MM.1S (cell line): ENCODE measurements at regions not wholly inside any gene's neighbourhood (a gene's known extent, or its start where the extent isn't known, plus 50 kb on each side); places are given as distances from the start of the nearest gene placed in this dataset.

ENCODE experiments used
- DNase-seq: peaks from one replicate; pipeline ENCODE4 v3.0.0-alpha.2; 2015
- H2AFZ ChIP-seq: fragments of 300-600 bp; sonication (generic); 2 replicates; pipeline ENCODE4 v1.6.0; 2016; ENCODE audit warnings: antibody characterized with exemption, low read length
- H3F3A ChIP-seq: fragments of 300-600 bp; sonication (generic); 2 replicates; pipeline ENCODE4 v1.6.1; 2016; ENCODE audit warnings: mild to moderate bottlenecking, antibody characterized with exemption, low read length, moderate library complexity, mixed read lengths; ENCODE audit not compliant: insufficient read depth
- H3K27ac ChIP-seq: fragments of 300-600 bp; sonication (generic); 2 replicates; pipeline ENCODE4 v1.5.1; 2016; ENCODE audit warnings: mild to moderate bottlenecking, low read length
- H3K27me3 ChIP-seq: fragments of 300-600 bp; sonication (generic); replicated peaks from 2 replicates; pipeline ENCODE4 v1.6.0; 2016; ENCODE audit warnings: low read length; ENCODE audit not compliant: insufficient read depth
- H3K36me3 ChIP-seq: fragments of 300-600 bp; sonication (generic); replicated peaks from 2 replicates; pipeline ENCODE4 v1.6.1; 2016; ENCODE audit warnings: mild to moderate bottlenecking, low read length, mixed read lengths; ENCODE audit not compliant: insufficient read depth
- H3K4me1 ChIP-seq: fragments of 300-600 bp; sonication (generic); 2 replicates; pipeline ENCODE4 v1.6.1; 2016; ENCODE audit warnings: low read length, mixed read lengths
- H3K4me2 ChIP-seq: fragments of 300-600 bp; sonication (generic); 2 replicates; pipeline ENCODE4 v1.6.0; 2016; ENCODE audit warnings: low read depth, low read length
- H3K4me3 ChIP-seq: fragments of 300-600 bp; sonication (generic); 2 replicates; pipeline ENCODE4 v1.5.1; 2016; ENCODE audit warnings: low read length, mixed read lengths
- H3K79me2 ChIP-seq: fragments of 300-600 bp; sonication (generic); 2 replicates; pipeline ENCODE4 v1.6.1; 2016; ENCODE audit warnings: mixed run types, low read length, mixed read lengths
- H3K9ac ChIP-seq: fragments of 300-600 bp; sonication (generic); 2 replicates; pipeline ENCODE4 v1.6.1; 2016; ENCODE audit warnings: low read length, mixed read lengths
- H3K9me2 ChIP-seq: fragments of 300-600 bp; sonication (generic); replicated peaks from 2 replicates; pipeline ENCODE4 v1.6.1; 2016; ENCODE audit warnings: mild to moderate bottlenecking, low read length, mixed read lengths; ENCODE audit not compliant: insufficient read depth
- H3K9me3 ChIP-seq: fragments of 300-600 bp; sonication (generic); replicated peaks from 2 replicates; pipeline ENCODE4 v1.6.1; 2016; ENCODE audit warnings: mild to moderate bottlenecking, low read length, mixed read lengths; ENCODE audit not compliant: insufficient read depth
- H4K20me1 ChIP-seq: fragments of 300-600 bp; sonication (generic); 2 replicates; pipeline ENCODE4 v1.6.1; 2016; ENCODE audit warnings: mild to moderate bottlenecking, low read length, moderate library complexity, mixed read lengths; ENCODE audit not compliant: insufficient read depth
- EZH2 ChIP-seq: fragments of 300-600 bp; sonication (generic); optimal IDR thresholded peaks from 2 replicates; pipeline ENCODE3; 2017; ENCODE audit warnings: low read depth, mild to moderate bottlenecking, antibody characterized with exemption, low read length, mixed read lengths
- EZH2phosphoT487 ChIP-seq: fragments of 300-600 bp; sonication (generic); IDR thresholded peaks from 2 replicates; pipeline ENCODE4 v1.6.1; 2018; ENCODE audit warnings: antibody characterized with exemption, low read length
- TF ChIP-seq, protein P1 (sequence below): fragments of 300-600 bp; sonication (generic); IDR thresholded peaks from 2 replicates; pipeline ENCODE4 v1.5.1; 2016; ENCODE audit warnings: antibody characterized with exemption, low read length, mixed read lengths

DNA sequence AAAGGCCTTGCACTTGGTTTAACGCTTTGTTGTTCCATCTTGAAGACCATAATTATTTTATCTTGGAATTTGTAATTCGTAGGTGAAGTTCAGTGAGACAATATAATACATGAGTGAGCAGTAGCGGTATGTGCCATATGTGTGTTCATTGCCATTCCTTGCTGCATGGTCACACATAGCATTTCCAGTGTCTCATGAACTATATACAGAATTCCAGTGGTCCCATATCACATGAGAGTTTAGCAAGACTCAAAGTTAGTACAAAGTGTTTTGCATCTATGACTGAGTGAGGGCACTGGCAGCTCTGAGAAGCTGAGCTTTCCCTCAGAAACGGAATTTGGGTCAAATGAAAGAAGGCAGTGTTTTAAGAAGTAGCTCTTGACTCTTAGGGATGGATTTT, 359.8 kb downstream of the FOXG1 start:
- Histone ChIP-seq H3K9me3 (no peaks in the 10 kb centered on the region), H3F3A (no peaks in the 10 kb centered on the region), H3K36me3 (no peaks in the 10 kb centered on the region), H3K4me3 (no peak overlapping the region), H3K27me3 (no peaks in the 10 kb centered on the region), H3K79me2 (no peaks in the 10 kb centered on the region), H3K9me2 (no peaks in the 10 kb centered on the region), H3K4me1 (no peaks in the 10 kb centered on the region), H4K20me1 (no peaks in the 10 kb centered on the region), H3K27ac (no peak overlapping the region), H2AFZ (no peak overlapping the region), H3K4me2 (no peak overlapping the region), H3K9ac (no peak overlapping the region)
- TF ChIP-seq EZH2 (no peak), EZH2phosphoT487 (no peak)
- TF ChIP-seq, protein P1, sequence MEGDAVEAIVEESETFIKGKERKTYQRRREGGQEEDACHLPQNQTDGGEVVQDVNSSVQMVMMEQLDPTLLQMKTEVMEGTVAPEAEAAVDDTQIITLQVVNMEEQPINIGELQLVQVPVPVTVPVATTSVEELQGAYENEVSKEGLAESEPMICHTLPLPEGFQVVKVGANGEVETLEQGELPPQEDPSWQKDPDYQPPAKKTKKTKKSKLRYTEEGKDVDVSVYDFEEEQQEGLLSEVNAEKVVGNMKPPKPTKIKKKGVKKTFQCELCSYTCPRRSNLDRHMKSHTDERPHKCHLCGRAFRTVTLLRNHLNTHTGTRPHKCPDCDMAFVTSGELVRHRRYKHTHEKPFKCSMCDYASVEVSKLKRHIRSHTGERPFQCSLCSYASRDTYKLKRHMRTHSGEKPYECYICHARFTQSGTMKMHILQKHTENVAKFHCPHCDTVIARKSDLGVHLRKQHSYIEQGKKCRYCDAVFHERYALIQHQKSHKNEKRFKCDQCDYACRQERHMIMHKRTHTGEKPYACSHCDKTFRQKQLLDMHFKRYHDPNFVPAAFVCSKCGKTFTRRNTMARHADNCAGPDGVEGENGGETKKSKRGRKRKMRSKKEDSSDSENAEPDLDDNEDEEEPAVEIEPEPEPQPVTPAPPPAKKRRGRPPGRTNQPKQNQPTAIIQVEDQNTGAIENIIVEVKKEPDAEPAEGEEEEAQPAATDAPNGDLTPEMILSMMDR: no peak
- DNase-seq: no peak

DNA sequence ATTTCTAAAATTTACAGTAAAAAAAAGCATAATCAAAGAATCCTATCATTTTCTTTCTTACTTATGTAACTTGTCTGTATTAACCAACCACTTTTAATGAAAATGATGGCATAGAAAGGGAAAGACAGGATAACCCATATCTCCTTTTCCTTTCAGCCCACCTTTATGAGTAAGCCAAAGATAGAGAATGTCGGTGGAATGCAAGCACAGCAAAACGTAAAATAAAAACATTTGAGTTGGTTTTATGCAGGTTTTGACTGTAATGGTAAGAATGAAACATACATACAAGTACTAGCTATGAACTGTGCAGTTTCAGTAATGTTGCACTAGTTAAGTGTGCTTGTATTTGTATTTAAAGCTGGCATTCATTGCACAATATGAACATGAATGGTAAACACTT, 360.3 kb downstream of the FOXG1 start:
- Histone ChIP-seq H3K27me3 (no peaks in the 10 kb centered on the region), H3K36me3 (no peaks in the 10 kb centered on the region), H3F3A (no peaks in the 10 kb centered on the region), H3K27ac (no peak overlapping the region), H3K4me2 (no peak overlapping the region), H3K4me3 (no peak overlapping the region), H3K9me2 (no peaks in the 10 kb centered on the region), H3K4me1 (no peaks in the 10 kb centered on the region), H2AFZ (no peak overlapping the region), H3K9ac (no peak overlapping the region), H4K20me1 (no peaks in the 10 kb centered on the region), H3K79me2 (no peaks in the 10 kb centered on the region), H3K9me3 (no peaks in the 10 kb centered on the region)
- no peak for DNase-seq
- TF ChIP-seq EZH2phosphoT487: no peak

DNA sequence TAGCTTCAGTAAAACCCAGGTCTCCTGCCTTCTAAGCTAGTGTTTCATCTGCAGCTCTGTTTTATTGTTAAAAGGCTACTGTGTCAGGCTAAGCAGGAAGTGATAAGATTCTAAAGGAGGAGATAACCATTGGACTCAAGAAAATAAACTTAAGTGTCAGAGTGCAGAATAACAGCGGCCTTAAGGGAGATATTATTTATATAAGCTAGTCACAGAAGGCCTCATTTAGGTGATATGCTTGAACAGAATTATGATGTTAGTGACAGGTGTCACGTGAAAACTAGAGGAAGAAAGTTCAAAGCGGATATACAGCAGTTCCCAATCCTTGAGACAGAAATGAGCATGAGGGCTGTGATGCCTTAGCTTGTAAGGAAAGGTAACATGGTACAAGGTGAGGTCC, 373.4 kb downstream of the FOXG1 start:
- Histone ChIP-seq H3K27me3 (no peaks in the 10 kb centered on the region), H3K9me3 (no peaks in the 10 kb centered on the region), H3K4me1 (no peaks in the 10 kb centered on the region), H3K4me3 (no peak overlapping the region), H3K9ac (no peak overlapping the region), H3K4me2 (no peak overlapping the region), H3K79me2 (no peaks in the 10 kb centered on the region), H3K27ac (no peak overlapping the region), H4K20me1 (no peaks in the 10 kb centered on the region), H3F3A (no peaks in the 10 kb centered on the region), H2AFZ (no peak overlapping the region), H3K36me3 (no peaks in the 10 kb centered on the region), H3K9me2 (no peaks in the 10 kb centered on the region)
- TF ChIP-seq EZH2 (no peak), EZH2phosphoT487 (no peak)
- TF ChIP-seq, protein P1: no peak
- DNase-seq: no peak

DNA sequence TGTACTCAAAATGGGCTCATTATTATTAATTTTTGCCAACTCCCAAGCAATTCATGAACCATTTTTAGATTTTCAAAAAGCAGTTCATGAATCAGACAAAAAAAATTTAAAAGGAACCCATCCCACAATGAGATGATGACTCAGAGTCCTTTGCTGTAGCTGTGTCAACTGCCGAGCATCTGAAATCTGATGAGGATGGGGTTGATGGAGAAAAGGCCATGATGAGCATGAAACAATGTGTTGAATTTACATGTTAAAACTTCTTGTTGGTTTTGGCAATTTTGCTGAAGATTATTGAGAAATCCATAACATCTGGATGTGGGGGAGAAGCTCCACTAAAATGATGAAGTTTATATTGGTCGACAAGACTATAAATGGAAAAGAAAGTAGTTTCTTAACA, 378.0 kb downstream of the FOXG1 start:
- Histone ChIP-seq H3F3A (no peaks in the 10 kb centered on the region), H3K4me1 (no peaks in the 10 kb centered on the region), H3K9me3 (no peaks in the 10 kb centered on the region), H3K4me2 (no peak overlapping the region), H3K4me3 (no peak overlapping the region), H3K79me2 (no peaks in the 10 kb centered on the region), H3K9me2 (no peaks in the 10 kb centered on the region), H3K27me3 (no peaks in the 10 kb centered on the region), H3K9ac (no peak overlapping the region), H4K20me1 (no peaks in the 10 kb centered on the region), H3K27ac (no peak overlapping the region), H2AFZ (no peak overlapping the region), H3K36me3 (no peaks in the 10 kb centered on the region)
- no peak for TF ChIP-seq EZH2phosphoT487
- TF ChIP-seq, protein P1: no peak
- no peak for TF ChIP-seq EZH2
- no peak for DNase-seq
